KMS-11 (cell line): ENCODE measurements at regions not wholly inside any gene's neighbourhood (a gene's known extent, or its start where the extent isn't known, plus 50 kb on each side); places are given as distances from the start of the nearest gene placed in this dataset.

Source experiments
- H2AFZ ChIP-seq: fragments of 200-600 bp; sonication (generic); 2 replicates; pipeline ENCODE4 v1.6.1; 2016; ENCODE audit warnings: antibody characterized with exemption, mixed run types, low read depth
- H3K27ac ChIP-seq: fragments of 200-600 bp; sonication (generic); 2 replicates; pipeline ENCODE4 v1.6.1; 2016; ENCODE audit warnings: mild to moderate bottlenecking, mixed run types
- H3K27me3 ChIP-seq: fragments of 200-600 bp; sonication (generic); 2 replicates; pipeline ENCODE4 v1.6.1; 2017; ENCODE audit warnings: mild to moderate bottlenecking, low read depth, mixed run types, moderate library complexity; ENCODE audit not compliant: insufficient read depth
- H3K36me3 ChIP-seq: fragments of 200-600 bp; sonication (generic); 2 replicates; pipeline ENCODE4 v1.6.1; 2017; ENCODE audit warnings: mild to moderate bottlenecking, mixed run types; ENCODE audit not compliant: insufficient read depth
- H3K4me1 ChIP-seq: fragments of 200-600 bp; sonication (generic); 2 replicates; pipeline ENCODE4 v1.6.1; 2016; ENCODE audit warnings: mild to moderate bottlenecking, low read depth, mixed run types; ENCODE audit not compliant: poor library complexity, severe bottlenecking
- H3K4me2 ChIP-seq: fragments of 200-600 bp; sonication (generic); 2 replicates; pipeline ENCODE4 v1.7.0; 2016; ENCODE audit warnings: mild to moderate bottlenecking, mixed run types
- H3K4me3 ChIP-seq: fragments of 200-600 bp; sonication (generic); IDR thresholded peaks from 2 replicates; pipeline ENCODE4 v1.6.1; 2017; ENCODE audit warnings: low read depth, low read length, mixed read lengths; ENCODE audit not compliant: insufficient read depth
- H3K79me2 ChIP-seq: fragments of 200-600 bp; sonication (generic); 2 replicates; pipeline ENCODE4 v1.6.1; 2016; ENCODE audit warnings: low read depth, mixed run types; ENCODE audit not compliant: insufficient read depth
- H3K9ac ChIP-seq: fragments of 200-600 bp; sonication (generic); 2 replicates; pipeline ENCODE4 v1.6.1; 2016; ENCODE audit warnings: mild to moderate bottlenecking, mixed run types
- H4K20me1 ChIP-seq: fragments of 200-600 bp; sonication (generic); 2 replicates; pipeline ENCODE4 v1.6.1; 2016; ENCODE audit warnings: mild to moderate bottlenecking, mixed run types; ENCODE audit not compliant: insufficient read depth
- TF ChIP-seq, protein P1 (sequence below): fragments of 200-600 bp; sonication (generic); conservative IDR thresholded peaks from 2 replicates; pipeline ENCODE4 v1.6.1; 2017; ENCODE audit warnings: low read depth, mild to moderate bottlenecking, antibody characterized with exemption, low read length, moderate library complexity, mixed read lengths

DNA sequence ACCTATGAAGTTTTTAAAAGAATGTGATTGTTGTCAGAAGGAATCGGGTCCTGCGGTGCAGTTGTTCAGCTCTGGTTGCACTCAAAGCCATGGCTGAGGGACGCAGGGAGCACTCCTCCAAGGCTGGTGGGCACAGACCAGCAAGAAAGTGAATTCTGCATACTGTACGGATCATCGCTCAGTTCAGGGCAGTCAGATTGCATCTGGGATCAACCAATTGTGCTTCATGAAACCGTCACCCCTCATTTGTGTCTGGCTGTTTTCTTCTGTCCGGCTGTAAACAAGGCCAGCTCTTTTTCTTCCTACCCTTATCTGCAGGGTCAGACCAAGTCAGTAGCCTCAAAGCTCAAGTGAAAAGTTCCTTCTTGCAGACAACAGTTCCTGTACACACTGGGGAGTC, 478.3 kb downstream of the TFAP2A start:
- no peaks in the 10 kb centered on the region for H3K4me1 ChIP-seq
- TF ChIP-seq, protein P1, sequence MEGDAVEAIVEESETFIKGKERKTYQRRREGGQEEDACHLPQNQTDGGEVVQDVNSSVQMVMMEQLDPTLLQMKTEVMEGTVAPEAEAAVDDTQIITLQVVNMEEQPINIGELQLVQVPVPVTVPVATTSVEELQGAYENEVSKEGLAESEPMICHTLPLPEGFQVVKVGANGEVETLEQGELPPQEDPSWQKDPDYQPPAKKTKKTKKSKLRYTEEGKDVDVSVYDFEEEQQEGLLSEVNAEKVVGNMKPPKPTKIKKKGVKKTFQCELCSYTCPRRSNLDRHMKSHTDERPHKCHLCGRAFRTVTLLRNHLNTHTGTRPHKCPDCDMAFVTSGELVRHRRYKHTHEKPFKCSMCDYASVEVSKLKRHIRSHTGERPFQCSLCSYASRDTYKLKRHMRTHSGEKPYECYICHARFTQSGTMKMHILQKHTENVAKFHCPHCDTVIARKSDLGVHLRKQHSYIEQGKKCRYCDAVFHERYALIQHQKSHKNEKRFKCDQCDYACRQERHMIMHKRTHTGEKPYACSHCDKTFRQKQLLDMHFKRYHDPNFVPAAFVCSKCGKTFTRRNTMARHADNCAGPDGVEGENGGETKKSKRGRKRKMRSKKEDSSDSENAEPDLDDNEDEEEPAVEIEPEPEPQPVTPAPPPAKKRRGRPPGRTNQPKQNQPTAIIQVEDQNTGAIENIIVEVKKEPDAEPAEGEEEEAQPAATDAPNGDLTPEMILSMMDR, result no peak
- H3K4me2 ChIP-seq, result no peak overlapping the region
- H3K27ac ChIP-seq, result no peak overlapping the region
- H2AFZ ChIP-seq, result no peak overlapping the region
- no peaks in the 10 kb centered on the region for H3K27me3 ChIP-seq
- H3K4me3 ChIP-seq, result no peak overlapping the region
- no peaks in the 10 kb centered on the region for H4K20me1 ChIP-seq
- no peaks in the 10 kb centered on the region for H3K36me3 ChIP-seq
- no peak overlapping the region for H3K9ac ChIP-seq
- H3K79me2 ChIP-seq, result no peaks in the 10 kb centered on the region

DNA sequence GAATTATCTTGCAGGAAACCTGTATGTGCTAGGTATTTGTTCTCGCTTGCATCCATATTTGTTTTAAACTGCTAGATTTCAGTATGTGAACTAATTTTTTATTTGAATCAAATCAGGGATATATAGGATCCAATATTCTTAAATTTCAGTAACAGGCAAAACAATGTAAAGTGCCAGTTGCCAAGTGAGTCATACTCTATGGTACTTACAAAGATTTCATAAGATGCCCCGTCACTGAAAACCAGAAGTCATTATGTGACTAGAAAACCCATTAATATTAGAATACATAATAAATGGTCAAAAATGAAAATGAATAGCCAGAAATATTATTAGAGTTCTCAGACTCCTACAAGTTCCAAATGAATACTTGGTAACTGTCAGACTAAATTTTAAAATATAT, 481.2 kb downstream of the TFAP2A start:
- Histone ChIP-seq H3K4me3 (no peak overlapping the region), H2AFZ (no peak overlapping the region), H3K27me3 (no peaks in the 10 kb centered on the region), H3K9ac (no peak overlapping the region), H3K27ac (no peak overlapping the region), H3K36me3 (no peaks in the 10 kb centered on the region), H3K4me2 (no peak overlapping the region), H4K20me1 (no peaks in the 10 kb centered on the region), H3K4me1 (no peaks in the 10 kb centered on the region), H3K79me2 (no peaks in the 10 kb centered on the region)
- TF ChIP-seq, protein P1, result no peak

DNA sequence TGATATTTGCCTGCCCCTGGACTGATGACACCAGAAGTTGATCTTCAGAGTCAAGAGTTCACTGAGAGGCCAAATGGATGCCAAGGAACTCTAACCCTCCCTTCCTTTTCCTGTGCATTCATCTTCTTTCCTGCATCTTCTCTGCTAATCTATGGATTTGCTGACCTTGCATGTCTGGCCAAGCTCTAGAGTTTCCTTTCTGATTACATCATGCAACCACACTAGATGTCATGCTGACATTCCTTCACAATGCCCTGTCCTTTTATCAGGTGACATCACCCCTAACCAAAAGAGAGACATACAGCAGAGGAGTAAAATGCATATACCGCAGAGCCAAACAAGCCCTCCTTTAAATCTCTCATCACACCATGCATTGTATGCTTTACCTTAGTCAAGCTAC, 487.6 kb downstream of the TFAP2A start:
- Histone ChIP-seq H2AFZ (no peak overlapping the region), H3K4me2 (no peak overlapping the region), H3K79me2 (no peaks in the 10 kb centered on the region), H3K4me1 (no peaks in the 10 kb centered on the region), H3K36me3 (no peaks in the 10 kb centered on the region), H3K9ac (no peak overlapping the region), H3K27ac (no peak overlapping the region), H3K4me3 (no peak overlapping the region), H4K20me1 (no peaks in the 10 kb centered on the region), H3K27me3 (no peaks in the 10 kb centered on the region)
- TF ChIP-seq, protein P1, result no peak

DNA sequence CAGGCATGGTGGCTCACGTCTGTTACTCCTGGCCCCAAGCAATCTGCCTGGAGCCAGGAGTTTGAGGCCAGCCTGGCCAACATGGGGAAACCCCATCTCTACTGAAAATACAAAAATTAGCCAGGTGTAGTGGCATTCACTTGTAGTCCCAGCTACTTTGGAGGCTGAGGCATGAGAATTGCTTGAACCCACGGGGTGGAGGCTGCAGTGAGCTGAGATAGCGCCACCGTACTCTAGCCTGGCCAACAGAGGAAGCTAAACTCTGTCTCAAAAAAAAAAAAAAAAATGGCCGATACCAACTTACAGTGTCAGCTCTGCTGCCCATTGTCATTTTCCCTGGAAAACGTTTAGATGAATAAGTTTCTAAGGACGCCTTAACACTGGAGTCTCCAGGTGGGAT, 489.9 kb downstream of the TFAP2A start:
- H3K4me3 ChIP-seq, result no peak overlapping the region
- H3K4me1 ChIP-seq, result no peaks in the 10 kb centered on the region
- H3K79me2 ChIP-seq, result no peaks in the 10 kb centered on the region
- H3K4me2 ChIP-seq, result no peak overlapping the region
- TF ChIP-seq, protein P1, result no peak
- H2AFZ ChIP-seq, result no peak overlapping the region
- no peaks in the 10 kb centered on the region for H3K27me3 ChIP-seq
- H3K36me3 ChIP-seq, result no peaks in the 10 kb centered on the region
- H3K9ac ChIP-seq, result no peak overlapping the region
- no peaks in the 10 kb centered on the region for H4K20me1 ChIP-seq
- no peak overlapping the region for H3K27ac ChIP-seq

DNA sequence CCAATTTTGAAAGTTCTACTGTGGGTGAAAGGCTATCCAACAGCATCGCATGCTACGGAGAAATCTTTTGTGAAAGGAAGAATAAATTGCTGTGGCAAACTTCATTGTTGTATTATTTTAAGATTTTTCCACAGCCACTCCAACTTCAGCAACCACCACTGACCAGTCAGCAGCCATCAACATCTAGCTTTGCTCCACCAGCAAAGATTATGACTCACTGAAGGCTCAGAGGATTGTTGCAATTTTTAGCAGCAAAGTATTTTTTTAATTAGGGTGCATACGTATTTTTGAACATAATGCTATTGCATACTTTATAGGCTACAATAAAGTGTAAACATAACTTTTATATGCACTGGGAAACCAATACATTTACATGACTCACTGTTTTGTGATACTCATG, 493.5 kb downstream of the TFAP2A start:
- Histone ChIP-seq H3K27me3 (no peaks in the 10 kb centered on the region), H3K4me1 (no peaks in the 10 kb centered on the region), H3K79me2 (no peaks in the 10 kb centered on the region), H3K4me2 (no peak overlapping the region), H3K4me3 (no peak overlapping the region), H3K27ac (no peak overlapping the region), H4K20me1 (no peaks in the 10 kb centered on the region), H3K9ac (no peak overlapping the region), H3K36me3 (no peaks in the 10 kb centered on the region), H2AFZ (no peak overlapping the region)
- TF ChIP-seq, protein P1, result no peak
